ENCODE measurements at regions not wholly inside any gene's neighbourhood (a gene's known extent, or its start where the extent isn't known, plus 50 kb on each side); places are given as distances from the start of the nearest gene placed in this dataset.

DNA sequence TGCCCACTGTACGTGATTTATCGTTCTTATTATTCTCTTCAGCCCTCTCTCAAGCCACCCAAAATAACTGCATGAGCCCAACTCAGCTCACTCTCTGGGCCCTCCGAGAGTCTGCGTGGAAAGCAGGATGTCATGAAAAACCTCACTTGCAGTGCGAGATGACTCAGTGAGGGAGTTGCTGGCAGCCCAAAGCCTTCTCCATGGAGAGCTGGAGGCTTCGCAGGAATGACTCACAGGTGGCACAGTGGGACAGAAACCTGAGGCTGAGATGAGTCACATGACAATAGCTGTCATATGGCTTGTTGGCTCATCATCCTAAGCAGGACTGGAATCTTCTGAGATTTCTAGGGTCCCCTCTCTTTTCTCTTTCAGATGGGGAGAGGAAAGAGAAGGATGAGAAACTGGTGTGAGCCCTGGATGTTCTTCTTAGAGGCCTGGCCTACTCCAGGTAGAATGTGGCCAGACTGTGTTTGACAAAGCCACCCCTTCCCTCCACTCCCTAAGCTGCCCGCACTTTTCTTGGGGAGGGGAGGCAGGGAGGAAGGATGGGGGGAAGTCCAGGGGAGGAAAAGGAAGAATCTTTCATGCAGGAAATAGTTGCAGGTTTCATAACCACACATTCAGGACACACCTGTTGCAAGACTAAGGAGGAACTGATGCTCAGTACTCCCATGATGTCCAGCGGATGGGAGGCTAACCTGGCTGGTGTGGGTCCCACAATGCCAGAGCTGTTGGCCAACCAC lies 160.6 kb upstream of the RPL38 start:
- H3K36me3 ChIP-seq (replicated peaks in 1 of 2; ENCODE audit: insufficient read depth in 1 of 2, low read depth in 2 of 2), result no peaks in the 10 kb centered on the region
- H3K27ac ChIP-seq, result no peak overlapping the region
- intact Hi-C loops (cut with DNase I), result no loop called here
- ATAC-seq, result no peak
- TF ChIP-seq CTCF (IDR thresholded peaks at IDR 0.05) (no peak), POLR2A (IDR thresholded peaks at IDR 0.05) (no peak)
- 67 to 80% methylated on average over 8 of the region's 8 CpGs for WGBS, 2 donors
- no peaks in the 10 kb centered on the region for H3K4me1 ChIP-seq
- DNase-seq, result peak in 1 of 4 donors; percentile 5
- no peaks in the 10 kb centered on the region for H3K9me3 ChIP-seq
- no peak overlapping the region for H3K4me3 ChIP-seq
- peaks cover 0 to 3% of the 10 kb centered on the region in 2 donors for H3K27me3 ChIP-seq

GRCh38 chr17:74043976-74044375 lies 159.5 kb upstream of the RPL38 start:
- Histone ChIP-seq H3K27ac (no peak overlapping the region), H3K9me3 (no peaks in the 10 kb centered on the region), H3K27me3 (peaks cover 0 to 3% of the 10 kb centered on the region in 2 donors), H3K4me3 (no peak overlapping the region), H3K4me1 (no peaks in the 10 kb centered on the region), H3K36me3 (replicated peaks in 1 of 2; ENCODE audit: insufficient read depth in 1 of 2, low read depth in 2 of 2) (no peaks in the 10 kb centered on the region)
- no peak for TF ChIP-seq CTCF (IDR thresholded peaks at IDR 0.05)
- TF ChIP-seq POLR2A (IDR thresholded peaks at IDR 0.05), result no peak
- DNase-seq (no peak), ATAC-seq (no peak)
- intact Hi-C loops (cut with DNase I), result no loop called here
- WGBS, 2 donors, result 37 to 65% methylated on average over 3 to 4 of the region's 4 CpGs

DNA sequence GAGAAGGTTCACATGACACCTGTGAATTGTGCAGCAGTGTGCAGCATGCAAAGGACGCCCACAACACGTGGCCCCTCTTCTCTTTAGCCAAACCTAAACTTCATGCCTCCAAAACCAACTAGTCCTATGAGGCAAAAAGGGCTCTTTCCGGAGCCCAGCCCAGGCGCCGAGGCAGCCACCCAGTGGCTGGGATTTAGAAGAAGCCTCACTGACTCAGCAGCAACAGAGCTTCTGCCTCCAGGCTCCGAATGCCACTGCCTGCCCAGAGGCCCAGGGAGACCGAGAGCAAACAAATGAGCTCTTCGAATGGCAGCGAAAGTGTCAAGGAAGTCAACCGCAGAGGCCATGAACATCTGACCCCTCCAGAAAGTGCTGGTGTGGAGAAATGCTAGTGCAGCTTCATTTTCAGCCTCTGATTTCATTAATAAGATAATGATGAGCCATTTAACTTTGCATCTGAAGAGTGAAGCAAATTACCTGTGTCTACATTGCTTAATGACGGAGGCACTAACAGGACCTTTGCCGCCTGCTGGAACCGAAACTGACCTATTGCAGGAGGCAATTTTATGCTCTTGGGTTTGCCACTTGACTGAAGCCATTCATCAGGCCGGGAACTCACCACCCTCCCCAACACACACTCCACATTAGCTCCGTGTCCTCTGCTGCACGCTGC lies 157.7 kb upstream of the RPL38 start:
- Histone ChIP-seq H3K4me3 (no peak overlapping the region), H3K4me1 (no peaks in the 10 kb centered on the region), H3K27ac (no peak overlapping the region), H3K27me3 (peaks cover 0 to 3% of the 10 kb centered on the region in 2 donors), H3K36me3 (replicated peaks in 1 of 2; ENCODE audit: insufficient read depth in 1 of 2, low read depth in 2 of 2) (no peaks in the 10 kb centered on the region), H3K9me3 (no peaks in the 10 kb centered on the region)
- intact Hi-C loops (cut with DNase I), result no loop called here
- TF ChIP-seq POLR2A (IDR thresholded peaks at IDR 0.05) (no peak), CTCF (IDR thresholded peaks at IDR 0.05) (no peak)
- 35 to 59% methylated on average over 15 to 16 of the region's 16 CpGs for WGBS, 2 donors
- ATAC-seq, result no peak
- no peak for DNase-seq

DNA sequence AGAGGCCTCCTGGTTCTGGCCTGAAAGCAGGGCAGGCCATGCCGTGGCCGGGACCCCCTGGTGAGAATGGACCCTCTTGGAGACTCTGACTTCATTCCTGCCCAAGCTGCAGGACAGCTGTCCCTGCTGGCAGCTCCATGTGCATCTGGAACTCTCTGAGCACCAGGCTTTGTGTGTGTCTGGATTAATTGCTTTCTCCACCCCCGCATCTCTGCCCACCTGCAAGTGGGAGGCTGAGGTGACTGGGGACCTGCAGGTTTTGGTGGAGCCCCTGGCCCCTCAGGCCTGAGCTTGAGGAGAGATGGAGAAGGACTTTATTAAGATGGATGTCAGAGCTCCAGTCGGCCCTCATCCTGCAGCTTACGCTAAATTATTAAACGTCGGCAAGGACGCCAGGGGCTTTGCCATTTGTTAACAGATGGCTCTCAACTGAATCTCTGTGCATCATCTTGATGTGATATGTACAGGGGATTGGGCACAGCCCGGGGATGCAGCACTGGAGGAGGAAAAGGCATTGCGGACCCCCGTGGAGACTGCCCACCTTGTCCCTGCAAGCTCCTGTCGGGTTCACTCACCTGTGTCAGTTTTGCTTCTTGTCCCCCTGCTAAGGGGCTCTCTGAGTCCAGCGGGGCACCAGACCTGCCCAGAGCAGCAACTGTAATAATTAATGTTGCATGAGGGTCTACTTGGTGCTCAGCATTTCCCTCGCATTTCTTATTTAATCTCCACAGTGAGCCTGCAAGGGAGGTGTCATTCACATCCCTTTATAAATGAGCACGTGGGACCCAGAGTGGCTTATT lies 154.1 kb upstream of the RPL38 start:
- peaks cover 0 to 3% of the 10 kb centered on the region in 2 donors for H3K27me3 ChIP-seq

More for the DNA sequence above, 154.1 kb upstream of the RPL38 start:
- 54 to 60% methylated on average over 13 to 15 of the region's 15 CpGs for WGBS, 2 donors
- H3K4me1 ChIP-seq, result no peaks in the 10 kb centered on the region
- intact Hi-C loops (cut with DNase I), result no loop called here
- no peak for TF ChIP-seq CTCF (IDR thresholded peaks at IDR 0.05)
- TF ChIP-seq POLR2A (IDR thresholded peaks at IDR 0.05), result no peak
- H3K4me3 ChIP-seq, result no peak overlapping the region
- H3K36me3 ChIP-seq (replicated peaks in 1 of 2; ENCODE audit: insufficient read depth in 1 of 2, low read depth in 2 of 2), result no peaks in the 10 kb centered on the region
- no peak overlapping the region for H3K27ac ChIP-seq
- DNase-seq (no peak), ATAC-seq (no peak)
- H3K9me3 ChIP-seq, result no peaks in the 10 kb centered on the region

Data from body of pancreas (tissue), 4 donors.